B cell (primary cell): ENCODE measurements at regions not wholly inside any gene's neighbourhood (a gene's known extent, or its start where the extent isn't known, plus 50 kb on each side); places are given as distances from the start of the nearest gene placed in this dataset.

ENCODE experiments used
- ATAC-seq: fragments of 200-7000 bp; cut with Tn5 transposase; one replicate; pipeline ENCODE4 v1.10.0; 2021; ENCODE audit warnings: low read depth, mild to moderate bottlenecking, moderate number of reproducible peaks, moderate library complexity
- CTCF ChIA-PET: fragments of 350-600 bp; sonication (Branson Sonifier 250); formaldehyde crosslinking; loops from one replicate; lab custom pipeline; 2021; ENCODE audit warnings: antibody characterized with exemption, inconsistent platforms; lab: Charles Lee
- POLR2A ChIA-PET: fragments of 350-600 bp; sonication (Branson Sonifier 250); formaldehyde crosslinking; loops from one replicate; lab custom pipeline; 2021; ENCODE audit warnings: antibody characterized with exemption; lab: Charles Lee
- DNase-seq: peaks from one replicate; pipeline ENCODE4 v3.0.0; 2013
- H2AFZ ChIP-seq: 2 replicates; pipeline ENCODE4 v1.6.1; 2012; ENCODE audit warnings: mild to moderate bottlenecking, low read depth, low read length; ENCODE audit not compliant: insufficient read depth, poor library complexity, severe bottlenecking
- H3K27ac ChIP-seq, 2 donors: 1 replicate in 1 of 2; 2 replicates in 1 of 2; pipeline ENCODE4 v1.5.1; 2012 to 2013; ENCODE audit warnings: low read length in 2 of 2, mild to moderate bottlenecking in 2 of 2, moderate library complexity in 1 of 2
- H3K27me3 ChIP-seq, 4 experiments: fragments of 200-600 bp in 1 of 4; sonication (generic) in 1 of 4; replicated peaks in 1 of 4; 1 replicate in 2 of 4; 2 replicates in 2 of 4; pipeline versions ENCODE4 v1.6.1 to v1.7.0; 2013 to 2016; ENCODE audit warnings: low read length in 3 of 4, mild to moderate bottlenecking in 2 of 4, mixed read lengths in 1 of 4, moderate library complexity in 1 of 4; ENCODE audit not compliant: insufficient read depth in 4 of 4, control insufficient read depth in 3 of 4; ENCODE audit errors: control extremely low read depth in 1 of 4
- H3K36me3 ChIP-seq, 2 experiments: replicated peaks in 1 of 2; 1 replicate in 1 of 2; 2 replicates in 1 of 2; pipeline versions ENCODE4 v1.6.1 to v1.7.1; 2013; ENCODE audit warnings: low read length in 1 of 2; ENCODE audit not compliant: insufficient read depth in 2 of 2, control insufficient read depth in 1 of 2; ENCODE audit errors: control extremely low read depth in 1 of 2, extremely low read depth in 1 of 2
- H3K4me1 ChIP-seq, 2 donors: fragments of 200-600 bp in 1 of 2; sonication (generic) in 1 of 2; 1 replicate in 1 of 2; 2 replicates in 1 of 2; pipeline versions ENCODE4 v1.5.1 to v1.6.1; 2013 to 2017; ENCODE audit warnings: low read length in 2 of 2; ENCODE audit not compliant: control insufficient read depth in 2 of 2, insufficient read depth in 2 of 2
- H3K4me2 ChIP-seq: replicated peaks from 2 replicates; pipeline ENCODE3; 2012; ENCODE audit warnings: mild to moderate bottlenecking, low read depth, low read length; ENCODE audit not compliant: poor library complexity, severe bottlenecking
- H3K4me3 ChIP-seq, 5 experiments: fragments of 200-600 bp in 1 of 5; sonication (generic) in 1 of 5; 1 replicate in 3 of 5; 2 replicates in 2 of 5; pipeline versions ENCODE4 v1.5.1 to v1.7.0; 2011 to 2016; ENCODE audit warnings: low read length in 4 of 5, mild to moderate bottlenecking in 4 of 5, low read depth in 2 of 5, control low read depth in 1 of 5, moderate library complexity in 1 of 5; ENCODE audit not compliant: insufficient read depth in 1 of 5; ENCODE audit errors: control extremely low read depth in 1 of 5, extremely low read depth in 1 of 5
- H3K79me2 ChIP-seq: fragments of 200-600 bp; sonication (generic); one replicate; pipeline ENCODE4 v1.6.0; 2016; ENCODE audit warnings: low read length; ENCODE audit not compliant: control insufficient read depth, insufficient read depth
- H3K9ac ChIP-seq: fragments of 200-600 bp; sonication (generic); 2 replicates; pipeline ENCODE4 v1.6.1; 2017; ENCODE audit warnings: mild to moderate bottlenecking, low read length, moderate library complexity
- H3K9me3 ChIP-seq, 3 donors: one replicate each; pipeline versions ENCODE4 v1.6.1 to v1.7.1; 2013; ENCODE audit warnings: low read length in 2 of 3; ENCODE audit not compliant: control insufficient read depth in 2 of 3, insufficient read depth in 1 of 3; ENCODE audit errors: control extremely low read depth in 1 of 3
- H4K20me1 ChIP-seq: 2 replicates; pipeline ENCODE4 v1.6.0; 2012; ENCODE audit warnings: mild to moderate bottlenecking, low read length; ENCODE audit not compliant: insufficient read depth, control insufficient read depth, poor library complexity, severe bottlenecking
- H3K27ac Mint-ChIP-seq: one replicate; pipeline ENCODE4 v1.8.0; 2021; ENCODE audit warnings: mixed read lengths
- H3K27me3 Mint-ChIP-seq: one replicate; pipeline ENCODE4 v1.8.0; 2021; ENCODE audit warnings: mixed read lengths
- H3K4me1 Mint-ChIP-seq: one replicate; pipeline ENCODE4 v1.8.0; 2021; ENCODE audit warnings: mixed read lengths
- H3K4me3 Mint-ChIP-seq: one replicate; pipeline ENCODE4 v1.8.0; 2021; ENCODE audit warnings: mixed read lengths
- H3K9me3 Mint-ChIP-seq: one replicate; pipeline ENCODE4 v1.8.0; 2022; ENCODE audit warnings: mixed read lengths; ENCODE audit not compliant: insufficient read depth
- EZH2 ChIP-seq: IDR thresholded peaks from 2 replicates; pipeline ENCODE4 v1.6.1; 2012; ENCODE audit warnings: borderline replicate concordance, low read depth, mild to moderate bottlenecking, moderate library complexity, low read length; ENCODE audit not compliant: insufficient read depth, poor library complexity, severe bottlenecking
- WGBS: methylation state at CpG from one replicate; pipeline ENCODE4 v1.1.5; 2013; ENCODE audit warnings: missing lambda C conversion rate; ENCODE audit not compliant: insufficient coverage; 5-methylcytosine and 5-hydroxymethylcytosine counted together
- intact Hi-C: fragments of 100-400 bp; cut with micrococcal nuclease; formaldehyde crosslinking; loops from one replicate; pipeline ENCODE4 v1.10.0; 2022
- TF ChIP-seq, protein P1 (sequence below): fragments of 200-600 bp; IDR thresholded peaks from one replicate; pipeline ENCODE4 v1.8.0; 2022; ENCODE audit warnings: antibody characterized with exemption, mild to moderate bottlenecking

DNA sequence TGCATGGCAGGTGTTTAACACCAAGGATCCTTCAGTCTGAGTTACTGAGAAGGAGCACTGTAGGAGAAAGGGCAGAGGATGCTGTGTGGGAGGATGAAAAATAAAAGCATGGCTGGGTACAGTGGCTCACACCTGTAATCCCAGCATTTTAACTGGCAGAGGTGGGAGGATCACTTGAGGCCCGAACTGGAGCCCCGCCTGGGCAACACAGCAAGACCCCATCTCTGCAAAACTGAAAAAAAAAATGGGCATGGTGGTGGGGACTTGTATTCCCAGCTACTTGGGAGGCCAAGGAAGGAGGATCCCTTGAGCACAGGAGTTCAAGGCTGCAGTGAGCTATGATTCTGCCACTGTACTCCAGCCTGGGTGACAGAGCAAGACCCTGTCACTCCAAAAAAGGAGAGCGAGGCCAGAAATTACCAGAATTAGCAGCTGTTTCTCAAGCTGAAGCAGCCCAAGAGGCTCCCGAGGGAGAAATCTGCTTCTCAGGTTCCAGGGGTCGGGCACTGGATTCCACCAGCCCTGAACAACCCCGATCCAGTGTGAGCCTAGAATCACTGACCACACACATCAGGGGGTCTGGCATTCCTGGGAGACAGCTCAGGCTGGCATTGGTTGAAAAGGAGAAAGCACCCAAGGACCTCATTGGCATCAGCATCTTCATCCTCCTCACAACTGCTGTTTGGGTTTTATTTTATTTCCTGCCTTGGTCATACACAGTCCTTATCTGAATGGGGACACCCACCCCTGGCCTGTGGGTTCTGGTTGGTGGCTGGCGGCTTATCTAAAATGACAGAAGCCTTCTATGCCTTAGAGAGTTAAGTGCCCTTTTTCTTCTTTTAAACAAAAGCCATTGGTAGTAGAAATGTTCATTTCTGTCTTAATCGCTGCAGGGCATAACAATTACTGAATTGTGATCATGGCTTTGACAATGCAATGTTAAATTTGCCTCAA, 66.3 kb upstream of the TRIM2 start:
- Mint-ChIP-seq H3K27me3 (peaks cover 39% of the 10 kb centered on the region), H3K4me1 (peaks cover 26% of the 10 kb centered on the region), H3K4me3 (no peak overlapping the region), H3K27ac (no peak overlapping the region), H3K9me3 (no peaks in the 10 kb centered on the region)
- no peak for DNase-seq
- no peak overlapping the region for H2AFZ ChIP-seq
- intact Hi-C loops, result loop anchor here (5.0 kb wide), 1 partner anchor 109 kb away; no protein-coding TSS in a partner anchor
- peak overlapping the region; percentile 7 for H3K4me2 ChIP-seq
- H3K36me3 ChIP-seq, result no peaks in the 10 kb centered on the region
- H3K4me1 ChIP-seq, result peaks cover 28 to 35% of the 10 kb centered on the region in 2 donors
- 51% methylated on average over 7 of the region's 8 CpGs for WGBS
- H3K79me2 ChIP-seq, result no peaks in the 10 kb centered on the region
- no peak for ATAC-seq
- TF ChIP-seq, protein P1, sequence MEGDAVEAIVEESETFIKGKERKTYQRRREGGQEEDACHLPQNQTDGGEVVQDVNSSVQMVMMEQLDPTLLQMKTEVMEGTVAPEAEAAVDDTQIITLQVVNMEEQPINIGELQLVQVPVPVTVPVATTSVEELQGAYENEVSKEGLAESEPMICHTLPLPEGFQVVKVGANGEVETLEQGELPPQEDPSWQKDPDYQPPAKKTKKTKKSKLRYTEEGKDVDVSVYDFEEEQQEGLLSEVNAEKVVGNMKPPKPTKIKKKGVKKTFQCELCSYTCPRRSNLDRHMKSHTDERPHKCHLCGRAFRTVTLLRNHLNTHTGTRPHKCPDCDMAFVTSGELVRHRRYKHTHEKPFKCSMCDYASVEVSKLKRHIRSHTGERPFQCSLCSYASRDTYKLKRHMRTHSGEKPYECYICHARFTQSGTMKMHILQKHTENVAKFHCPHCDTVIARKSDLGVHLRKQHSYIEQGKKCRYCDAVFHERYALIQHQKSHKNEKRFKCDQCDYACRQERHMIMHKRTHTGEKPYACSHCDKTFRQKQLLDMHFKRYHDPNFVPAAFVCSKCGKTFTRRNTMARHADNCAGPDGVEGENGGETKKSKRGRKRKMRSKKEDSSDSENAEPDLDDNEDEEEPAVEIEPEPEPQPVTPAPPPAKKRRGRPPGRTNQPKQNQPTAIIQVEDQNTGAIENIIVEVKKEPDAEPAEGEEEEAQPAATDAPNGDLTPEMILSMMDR, result no peak
- TF ChIP-seq EZH2, result no peak
- no peak overlapping the region for H3K9ac ChIP-seq
- H3K4me3 ChIP-seq, result no peak overlapping the region
- H4K20me1 ChIP-seq, result no peaks in the 10 kb centered on the region
- ChIA-PET POLR2A (interaction anchor here (0.6 kb wide), 1 partner anchor 286 kb away, joined by 6 read pairs; no protein-coding TSS in a partner anchor), CTCF (interaction anchor here (3.9 kb wide), 1 partner anchor 10 kb away, joined by 20 read pairs; no protein-coding TSS in a partner anchor)
- peaks cover 0 to 3% (median 0%) of the 10 kb centered on the region in 3 donors for H3K9me3 ChIP-seq
- H3K27me3 ChIP-seq, result peaks cover 0 to 22% (median 9%) of the 10 kb centered on the region in 4 experiments
- H3K27ac ChIP-seq, result no peak overlapping the region
